WTC11 (cell line): ENCODE measurements at regions not wholly inside any gene's neighbourhood (a gene's known extent, or its start where the extent isn't known, plus 50 kb on each side); places are given as distances from the start of the nearest gene placed in this dataset.

Source experiments
- CREB1 ChIP-seq: sonication (generic); formaldehyde crosslinking; IDR thresholded peaks from 2 replicates; pipeline ENCODE4 v1.8.0; 2023; ENCODE audit warnings: mild to moderate bottlenecking, missing genetic modification reagents
- CTCF ChIP-seq: fragments of 200-600 bp; IDR thresholded peaks from 2 replicates; pipeline ENCODE4 v1.8.0; 2022; ENCODE audit warnings: antibody characterized with exemption
- NFE2L1 ChIP-seq: sonication (generic); formaldehyde crosslinking; IDR thresholded peaks from 2 replicates; pipeline ENCODE4 v1.8.1; 2023; ENCODE audit warnings: missing genetic modification reagents

- TF ChIP-seq CTCF, result no peak
- no peak for TF ChIP-seq NFE2L1
- no peak for TF ChIP-seq CREB1 (CRISPR knock-in tag)
Observed at GRCh38 chr3:194973366-194974000, 287.8 kb downstream of the FAM43A start.
